ENCODE measurements at regions not wholly inside any gene's neighbourhood (a gene's known extent, or its start where the extent isn't known, plus 50 kb on each side); places are given as distances from the start of the nearest gene placed in this dataset.

GRCh38 chr2:146323564-146323963 is 1521.3 kb upstream of the ACVR2A start:
- TF ChIP-seq CTCF (IDR thresholded peaks at IDR 0.05; ENCODE audit: insufficient read depth, low read length) (no peak), REST (IDR thresholded peaks at IDR 0.05; ENCODE audit: insufficient replicate concordance, low read depth) (no peak), POLR2AphosphoS5 (IDR thresholded peaks at IDR 0.05; ENCODE audit: low read depth) (no peak), SPI1 (IDR thresholded peaks at IDR 0.05; ENCODE audit: borderline replicate concordance, low read depth) (no peak), GABPA (IDR thresholded peaks at IDR 0.05; ENCODE audit: low read depth) (no peak)

Measured in HL-60 (cell line).